HG03103 (cell line): ENCODE measurements at regions not wholly inside any gene's neighbourhood (a gene's known extent, or its start where the extent isn't known, plus 50 kb on each side); places are given as distances from the start of the nearest gene placed in this dataset.

Experiments
- ATAC-seq: cut with Tn5 transposase; IDR thresholded peaks from one replicate; pipeline ENCODE4 v1.9.1; 2021; ENCODE audit warnings: low read depth; ENCODE audit not compliant: unreplicated experiment

GRCh38 chr9:28158451-28158850, 585.2 kb upstream of the C9orf72 start:
- ATAC-seq = no peak

- ATAC-seq = no peak
Observed at GRCh38 chr9:28163619-28164018, 590.3 kb upstream of the C9orf72 start.

GRCh38 chr9:28166179-28166578, 592.9 kb upstream of the C9orf72 start:
- no peak for ATAC-seq

GRCh38 chr9:28177142-28177541, 603.9 kb upstream of the C9orf72 start:
- no peak for ATAC-seq

DNA sequence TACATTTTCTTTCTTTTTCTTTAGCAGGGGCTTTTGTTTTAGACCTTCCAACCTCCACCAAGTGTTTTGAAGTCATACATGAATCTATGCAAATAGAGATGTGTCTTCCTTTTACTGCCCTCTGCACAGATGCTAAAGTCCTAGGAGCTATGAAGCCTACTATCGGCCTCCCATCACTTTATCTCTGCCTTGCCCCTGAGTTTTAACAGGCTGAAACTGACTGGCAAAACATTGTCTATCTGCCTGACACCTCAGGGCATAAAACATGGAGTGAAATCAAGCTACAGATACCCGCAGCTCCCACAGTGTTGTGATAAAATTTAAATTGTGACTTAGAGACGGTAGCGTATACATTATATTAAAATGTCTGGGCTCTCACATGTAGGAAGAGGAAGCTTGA, 604.6 kb upstream of the C9orf72 start:
- ATAC-seq = no peak

- no peak for ATAC-seq
Observed at GRCh38 chr9:28179893-28180292, 606.6 kb upstream of the C9orf72 start.

DNA sequence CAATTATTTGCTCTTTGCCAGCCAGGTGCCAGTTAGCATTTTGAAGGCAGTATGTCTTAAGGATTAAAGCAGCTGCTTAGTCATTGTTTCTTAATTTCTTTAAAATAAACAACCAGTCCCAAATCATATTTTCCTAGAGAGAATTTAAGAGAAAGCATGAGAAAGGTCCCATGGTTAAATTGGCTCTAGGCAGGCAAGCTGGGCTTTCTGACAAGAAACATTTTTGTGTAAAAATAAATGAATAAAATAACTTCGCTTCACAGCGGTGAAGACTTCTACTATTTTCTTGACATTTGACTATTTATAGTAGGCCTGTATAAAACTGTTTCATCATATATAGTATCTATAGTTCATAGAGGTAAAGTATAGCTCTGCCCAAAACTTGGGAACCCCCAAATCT, 617.7 kb upstream of the C9orf72 start:
- no peak for ATAC-seq

DNA sequence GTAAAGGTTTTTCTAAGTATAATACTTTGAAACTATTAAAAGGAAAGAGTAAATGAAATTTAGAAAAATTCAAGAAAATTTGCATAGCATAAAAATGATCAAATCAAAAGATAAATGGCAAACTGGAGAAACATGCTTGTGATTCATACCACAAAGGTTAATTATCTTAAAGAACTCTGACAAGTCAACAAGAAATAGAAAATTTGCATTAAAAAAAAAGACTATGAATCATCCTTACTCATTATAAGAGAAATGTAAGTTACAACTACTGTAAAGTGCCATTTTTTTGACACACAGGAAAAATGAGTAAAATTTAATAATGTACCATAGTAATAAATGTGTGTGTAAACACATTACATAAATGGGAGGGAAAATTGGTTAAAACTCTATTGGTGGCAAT, 624.4 kb upstream of the C9orf72 start:
- no peak for ATAC-seq

- ATAC-seq = no peak
Observed at GRCh38 chr9:28203036-28203435, 629.8 kb upstream of the C9orf72 start.

- no peak for ATAC-seq
Observed at GRCh38 chr9:28206280-28206679, 633.0 kb upstream of the C9orf72 start.

- no peak for ATAC-seq
Observed at GRCh38 chr9:28207657-28208056, 634.4 kb upstream of the C9orf72 start.

GRCh38 chr9:28209130-28209529, 635.8 kb upstream of the C9orf72 start:
- no peak for ATAC-seq

DNA sequence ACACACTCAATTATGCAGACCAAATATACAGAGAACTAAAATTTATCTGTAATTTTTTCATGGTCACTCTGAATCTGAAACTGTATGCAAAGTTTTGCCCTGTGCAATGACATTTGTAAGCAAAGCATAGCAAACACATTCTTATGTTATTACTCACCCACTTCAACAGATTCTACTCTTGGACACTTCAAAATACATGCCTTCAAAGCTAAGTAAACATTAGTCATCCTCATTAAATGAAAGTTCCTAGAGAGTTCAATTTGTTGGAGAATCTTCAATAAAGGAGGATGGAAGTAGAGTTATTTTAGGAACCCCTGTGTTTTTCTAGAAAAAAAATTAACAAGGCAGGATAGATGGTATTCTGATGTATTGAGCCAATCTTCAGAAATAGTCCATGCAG, 639.7 kb upstream of the C9orf72 start:
- ATAC-seq = no peak

- no peak for ATAC-seq
Observed at GRCh38 chr9:28215536-28216299, 642.4 kb upstream of the C9orf72 start.

GRCh38 chr9:28232686-28233085, 659.4 kb upstream of the C9orf72 start:
- no peak for ATAC-seq

GRCh38 chr9:28234133-28234893, 661.0 kb upstream of the C9orf72 start:
- ATAC-seq = no peak

GRCh38 chr9:28234894-28235277, 661.6 kb upstream of the C9orf72 start:
- ATAC-seq = no peak

DNA sequence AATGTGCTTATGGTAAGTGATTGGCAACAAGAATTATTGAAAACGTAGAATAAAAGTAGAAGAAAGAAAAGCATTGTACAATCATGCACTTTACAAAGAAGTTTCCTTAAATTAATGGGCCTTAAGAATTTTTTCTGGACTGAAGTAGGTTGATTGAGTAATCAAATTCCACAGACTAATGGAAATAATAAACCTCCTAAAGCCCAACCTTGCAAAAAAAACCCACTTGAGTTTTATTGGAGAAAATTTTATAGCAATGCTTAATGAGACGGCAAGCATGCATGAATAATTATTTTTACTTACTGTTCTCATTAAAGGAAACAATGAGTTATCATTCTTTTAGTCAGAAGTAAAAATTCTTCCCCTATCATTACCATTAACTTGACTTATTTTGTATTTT, 676.1 kb upstream of the C9orf72 start:
- no peak for ATAC-seq

- no peak for ATAC-seq
Observed at GRCh38 chr9:28255174-28255573, 681.9 kb upstream of the C9orf72 start.

DNA sequence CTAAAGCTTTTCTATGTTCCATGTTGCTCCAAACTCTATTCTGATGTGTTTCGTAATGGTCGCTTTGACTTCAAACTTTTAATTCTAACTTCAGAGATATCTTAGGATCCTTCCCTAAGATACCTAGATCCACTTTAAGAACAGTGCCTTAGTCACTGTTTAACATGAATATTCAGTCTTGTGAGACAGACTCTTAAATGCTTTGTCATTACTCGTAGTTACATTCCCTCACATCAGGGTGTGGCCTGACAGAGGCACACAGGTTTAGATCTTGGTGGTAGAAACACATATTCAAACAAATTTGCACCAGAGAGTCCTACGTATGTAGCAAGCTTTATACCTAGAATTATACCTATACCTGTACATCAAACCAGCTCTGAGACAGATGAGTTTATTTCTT, 687.0 kb upstream of the C9orf72 start:
- no peak for ATAC-seq

- no peak for ATAC-seq
Observed at GRCh38 chr9:28264368-28264767, 691.1 kb upstream of the C9orf72 start.

DNA sequence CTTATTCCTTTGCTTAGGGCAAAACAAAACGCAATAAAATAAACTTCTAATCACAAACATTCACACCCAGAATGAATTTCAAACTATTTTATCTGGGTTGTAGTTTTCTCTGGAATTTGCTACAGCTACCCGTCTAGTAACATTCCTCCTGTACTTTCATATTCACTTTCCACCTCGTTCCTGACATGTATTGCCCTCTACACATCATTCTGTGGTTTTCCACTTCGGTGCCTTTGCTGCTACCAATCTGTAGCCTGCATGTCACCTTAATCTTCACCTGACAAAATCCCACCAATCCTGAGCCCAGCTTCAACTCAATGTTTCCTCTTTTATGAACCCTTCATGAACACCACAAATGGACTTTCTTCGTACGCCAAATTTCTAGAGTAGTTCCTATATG, 694.1 kb upstream of the C9orf72 start:
- no peak for ATAC-seq
